Effector memory CD8-positive, alpha-beta T cell (primary cell): ENCODE measurements at regions not wholly inside any gene's neighbourhood (a gene's known extent, or its start where the extent isn't known, plus 50 kb on each side); places are given as distances from the start of the nearest gene placed in this dataset.

Experiments
- ATAC-seq: fragments of 150-1000 bp; cut with Tn5 transposase; replicated peaks from 2 replicates; pipeline ENCODE4 v1.10.0; 2021; ENCODE audit warnings: mild to moderate bottlenecking, moderate library complexity
- DNase-seq, 3 experiments: peaks; one replicate each; pipeline ENCODE4 v3.0.0; 2021
- H3K27ac Mint-ChIP-seq, 2 donors: one replicate each; pipeline ENCODE4 v1.8.0; 2022; ENCODE audit warnings: mild to moderate bottlenecking in 2 of 2, mixed read lengths in 2 of 2, moderate library complexity in 2 of 2
- H3K27me3 Mint-ChIP-seq, 2 donors: one replicate each; pipeline ENCODE4 v1.8.0; 2022; ENCODE audit warnings: mixed read lengths in 2 of 2
- H3K36me3 Mint-ChIP-seq: one replicate; pipeline ENCODE4 v1.8.0; 2022; ENCODE audit warnings: mild to moderate bottlenecking, moderate library complexity, mixed read lengths; ENCODE audit not compliant: insufficient read depth
- H3K4me1 Mint-ChIP-seq, 2 donors: one replicate each; pipeline ENCODE4 v1.8.0; 2022; ENCODE audit warnings: low read depth in 2 of 2, mixed read lengths in 2 of 2
- H3K4me3 Mint-ChIP-seq, 2 donors: one replicate each; pipeline ENCODE4 v1.8.0; 2022; ENCODE audit warnings: mild to moderate bottlenecking in 2 of 2, mixed read lengths in 2 of 2, moderate library complexity in 2 of 2
- H3K9me3 Mint-ChIP-seq, 2 donors: one replicate each; pipeline ENCODE4 v1.8.0; 2022; ENCODE audit warnings: mixed read lengths in 2 of 2

GRCh38 chr2:200725596-200725995 lies 86.1 kb upstream of the BZW1 start:
- no peak overlapping the region for H3K4me3 Mint-ChIP-seq
- H3K27ac Mint-ChIP-seq = no peak overlapping the region
- no peak for DNase-seq
- H3K4me1 Mint-ChIP-seq = no peaks in the 10 kb centered on the region
- ATAC-seq = no peak
- H3K36me3 Mint-ChIP-seq = no peaks in the 10 kb centered on the region
- H3K27me3 Mint-ChIP-seq = peaks cover 12 to 31% of the 10 kb centered on the region in 2 donors
- H3K9me3 Mint-ChIP-seq = no peaks in the 10 kb centered on the region

- no peak overlapping the region for H3K27ac Mint-ChIP-seq
- H3K4me3 Mint-ChIP-seq = no peak overlapping the region
- no peaks in the 10 kb centered on the region for H3K4me1 Mint-ChIP-seq
- H3K9me3 Mint-ChIP-seq = no peaks in the 10 kb centered on the region
- H3K36me3 Mint-ChIP-seq = no peaks in the 10 kb centered on the region
- ATAC-seq (no peak), DNase-seq (no peak)
- H3K27me3 Mint-ChIP-seq = peaks cover 14 to 49% of the 10 kb centered on the region in 2 donors
Observed at GRCh38 chr2:200728630-200729029, 83.1 kb upstream of the BZW1 start.

GRCh38 chr2:200730302-200730701 lies 81.4 kb upstream of the BZW1 start:
- H3K27ac Mint-ChIP-seq = no peak overlapping the region

DNA sequence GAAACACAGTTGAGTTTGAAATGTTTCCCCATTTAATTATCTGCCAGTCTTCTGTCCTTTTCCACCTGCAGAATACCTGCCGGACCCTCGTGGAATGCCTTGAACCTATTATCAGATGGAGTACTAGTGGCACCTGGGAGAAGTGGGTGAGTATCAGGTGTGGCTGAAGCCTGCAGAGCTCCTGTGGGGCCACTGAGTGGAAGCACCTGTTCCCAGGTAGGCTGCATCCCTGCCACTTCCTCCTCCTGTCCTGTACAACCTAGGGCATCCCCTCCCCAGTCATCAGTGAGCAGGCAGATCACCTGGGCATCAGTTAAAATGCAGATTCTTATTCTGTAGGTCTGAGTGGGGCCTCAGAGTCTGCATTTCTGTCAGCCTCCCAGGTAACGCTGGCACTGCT lies 80.8 kb upstream of the BZW1 start:
- Mint-ChIP-seq H3K9me3 (no peaks in the 10 kb centered on the region), H3K27ac (no peak overlapping the region), H3K4me1 (peaks cover 0 to 4% of the 10 kb centered on the region in 2 donors), H3K27me3 (peaks cover 10 to 39% of the 10 kb centered on the region in 2 donors), H3K4me3 (no peak overlapping the region), H3K36me3 (no peaks in the 10 kb centered on the region)
- no peak for DNase-seq
- no peak for ATAC-seq

More at GRCh38 chr2:200730302-200730701, 81.4 kb upstream of the BZW1 start:
- Mint-ChIP-seq H3K4me1 (no peaks in the 10 kb centered on the region), H3K36me3 (no peaks in the 10 kb centered on the region), H3K4me3 (no peak overlapping the region), H3K27me3 (peaks cover 12 to 41% of the 10 kb centered on the region in 2 donors), H3K9me3 (no peaks in the 10 kb centered on the region)
- DNase-seq = no peak
- no peak for ATAC-seq

- Mint-ChIP-seq H3K27ac (no peak overlapping the region), H3K4me3 (no peak overlapping the region), H3K4me1 (peaks cover 0 to 4% of the 10 kb centered on the region in 2 donors), H3K36me3 (no peaks in the 10 kb centered on the region), H3K27me3 (peaks cover 24 to 38% of the 10 kb centered on the region in 2 donors), H3K9me3 (no peaks in the 10 kb centered on the region)
- DNase-seq (no peak), ATAC-seq (no peak)
Observed at GRCh38 chr2:200732866-200733265, 78.8 kb upstream of the BZW1 start.

GRCh38 chr2:200733713-200734198 lies 78.0 kb upstream of the BZW1 start:
- H3K4me1 Mint-ChIP-seq = peaks cover 0 to 4% of the 10 kb centered on the region in 2 donors
- H3K4me3 Mint-ChIP-seq = no peak overlapping the region
- no peaks in the 10 kb centered on the region for H3K9me3 Mint-ChIP-seq
- ATAC-seq (no peak), DNase-seq (no peak)
- no peak overlapping the region for H3K27ac Mint-ChIP-seq
- H3K36me3 Mint-ChIP-seq = no peaks in the 10 kb centered on the region
- peaks cover 24 to 39% of the 10 kb centered on the region in 2 donors for H3K27me3 Mint-ChIP-seq

GRCh38 chr2:200735061-200735460 lies 76.6 kb upstream of the BZW1 start:
- Mint-ChIP-seq H3K27me3 (peaks cover 34 to 48% of the 10 kb centered on the region in 2 donors), H3K4me3 (no peak overlapping the region), H3K27ac (no peak overlapping the region), H3K36me3 (no peaks in the 10 kb centered on the region), H3K4me1 (peaks cover 0 to 4% of the 10 kb centered on the region in 2 donors), H3K9me3 (no peaks in the 10 kb centered on the region)
- no peak for ATAC-seq
- DNase-seq = no peak

- no peak for DNase-seq
- Mint-ChIP-seq H3K4me1 (peaks cover 0 to 4% of the 10 kb centered on the region in 2 donors), H3K27me3 (peaks cover 44 to 47% of the 10 kb centered on the region in 2 donors)
Observed at GRCh38 chr2:200736646-200737274, 75.0 kb upstream of the BZW1 start.

DNA sequence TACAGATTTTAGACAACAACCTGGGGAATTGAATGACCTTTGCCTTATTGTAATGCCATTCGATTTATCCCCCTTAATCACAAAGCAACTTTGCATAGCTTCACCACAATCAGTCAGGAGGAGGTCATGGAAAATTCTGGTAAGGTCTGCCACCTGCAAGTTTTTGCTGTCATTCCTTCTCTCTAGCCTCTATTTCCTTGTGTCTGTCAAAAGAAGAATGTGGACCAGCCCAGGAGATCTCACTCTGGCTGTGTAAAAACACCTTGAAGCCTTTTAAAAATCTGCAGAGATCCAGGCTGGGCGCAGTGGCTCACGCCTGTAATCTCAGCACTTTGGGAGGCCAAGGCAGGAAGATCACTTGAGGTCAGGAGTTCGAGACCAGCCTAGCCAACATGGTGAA lies 74.1 kb upstream of the BZW1 start:
- no peaks in the 10 kb centered on the region for H3K36me3 Mint-ChIP-seq
- no peaks in the 10 kb centered on the region for H3K9me3 Mint-ChIP-seq
- no peak overlapping the region for H3K4me3 Mint-ChIP-seq
- H3K27me3 Mint-ChIP-seq = peaks cover 45 to 48% of the 10 kb centered on the region in 2 donors
- H3K27ac Mint-ChIP-seq = no peak overlapping the region
- DNase-seq (no peak), ATAC-seq (no peak)
- H3K4me1 Mint-ChIP-seq = peaks cover 0 to 4% of the 10 kb centered on the region in 2 donors

More at GRCh38 chr2:200736646-200737274, 75.0 kb upstream of the BZW1 start:
- ATAC-seq = no peak
- Mint-ChIP-seq H3K27ac (no peak overlapping the region), H3K36me3 (no peaks in the 10 kb centered on the region), H3K9me3 (no peaks in the 10 kb centered on the region), H3K4me3 (no peak overlapping the region)

DNA sequence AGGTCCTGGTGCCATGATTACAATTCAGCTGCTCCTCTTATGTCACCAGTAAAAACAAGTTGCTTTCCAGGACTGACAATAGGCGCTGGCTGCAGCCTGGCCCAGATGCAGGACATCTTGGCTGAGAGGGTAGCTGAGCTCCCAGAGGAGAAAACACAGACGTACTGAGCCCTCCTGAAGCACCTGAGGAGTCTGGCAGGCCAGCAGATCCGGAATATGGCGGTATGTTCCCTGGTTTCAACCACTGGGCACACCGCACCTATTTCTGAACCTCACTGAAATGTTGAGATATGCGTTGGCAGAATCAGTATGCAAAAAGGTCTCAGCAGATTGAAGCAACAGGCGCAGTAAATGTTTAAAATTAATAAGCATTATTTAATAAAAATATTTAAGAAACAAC lies 73.1 kb upstream of the BZW1 start:
- peaks cover 4% of the 10 kb centered on the region for H3K36me3 Mint-ChIP-seq
- H3K4me1 Mint-ChIP-seq = peaks cover 0 to 4% of the 10 kb centered on the region in 2 donors
- DNase-seq (no peak), ATAC-seq (no peak)
- no peak overlapping the region for H3K4me3 Mint-ChIP-seq
- H3K27ac Mint-ChIP-seq = no peak overlapping the region
- peaks cover 40 to 43% of the 10 kb centered on the region in 2 donors for H3K27me3 Mint-ChIP-seq
- no peaks in the 10 kb centered on the region for H3K9me3 Mint-ChIP-seq

GRCh38 chr2:200740907-200741306 lies 70.8 kb upstream of the BZW1 start:
- H3K9me3 Mint-ChIP-seq = no peaks in the 10 kb centered on the region
- H3K4me1 Mint-ChIP-seq = no peaks in the 10 kb centered on the region
- no peak for DNase-seq
- H3K4me3 Mint-ChIP-seq = no peak overlapping the region
- H3K27me3 Mint-ChIP-seq = peaks cover 36 to 38% of the 10 kb centered on the region in 2 donors
- H3K27ac Mint-ChIP-seq = no peak overlapping the region
- H3K36me3 Mint-ChIP-seq = peaks cover 4% of the 10 kb centered on the region
- ATAC-seq = no peak

- peaks cover 4% of the 10 kb centered on the region for H3K36me3 Mint-ChIP-seq
- no peak overlapping the region for H3K4me3 Mint-ChIP-seq
- H3K27me3 Mint-ChIP-seq = peaks cover 33 to 36% of the 10 kb centered on the region in 2 donors
- no peak overlapping the region for H3K27ac Mint-ChIP-seq
- no peaks in the 10 kb centered on the region for H3K4me1 Mint-ChIP-seq
- H3K9me3 Mint-ChIP-seq = no peaks in the 10 kb centered on the region
- DNase-seq (no peak), ATAC-seq (no peak)
Observed at GRCh38 chr2:200741468-200742202, 70.1 kb upstream of the BZW1 start.

DNA sequence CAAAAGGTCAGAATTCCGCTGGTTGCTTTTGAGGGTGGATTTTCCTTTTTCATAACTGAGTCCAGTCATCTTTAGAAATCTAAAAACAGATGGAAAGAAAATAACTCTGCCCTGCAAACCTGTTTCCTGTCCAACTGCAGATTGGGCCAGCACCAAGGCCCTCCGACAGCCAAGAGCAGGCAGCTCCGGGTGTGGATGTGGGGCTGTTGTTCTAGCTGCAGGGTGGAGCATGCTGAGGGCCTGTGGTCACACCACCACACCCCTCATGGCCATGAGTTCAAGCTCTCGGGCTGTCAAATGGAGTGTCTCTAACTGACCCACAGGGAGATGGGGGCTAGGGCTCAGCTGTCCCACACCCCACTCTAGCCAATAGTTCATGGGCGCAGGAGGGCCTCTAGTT lies 69.3 kb upstream of the BZW1 start:
- no peak for DNase-seq
- Mint-ChIP-seq H3K9me3 (no peaks in the 10 kb centered on the region), H3K36me3 (peaks cover 4% of the 10 kb centered on the region), H3K27ac (no peak overlapping the region), H3K27me3 (peaks cover 26 to 28% of the 10 kb centered on the region in 2 donors), H3K4me1 (no peaks in the 10 kb centered on the region), H3K4me3 (no peak overlapping the region)
- ATAC-seq = no peak
